Esophagus squamous epithelium (tissue), 4 donors: ENCODE measurements at regions not wholly inside any gene's neighbourhood (a gene's known extent, or its start where the extent isn't known, plus 50 kb on each side); places are given as distances from the start of the nearest gene placed in this dataset.
"Not testable (repeated sequence)": the region's sequence is repeated elsewhere in the genome, so short reads cannot be mapped to it uniquely, and the experiment has no call there.

Experiments used
- CTCF ChIP-seq, 6 experiments: fragments of 450-650 bp in 4 of 6; fragments of 200-600 bp in 2 of 6; sonication (generic) in 2 of 6; IDR thresholded peaks; one replicate each; pipeline ENCODE4 v1.5.1; 2016 to 2019; ENCODE audit warnings: antibody characterized with exemption in 6 of 6, mild to moderate bottlenecking in 4 of 6, moderate library complexity in 4 of 6
- POLR2A ChIP-seq, 4 donors: fragments of 450-650 bp; IDR thresholded peaks; one replicate each; pipeline ENCODE4 v1.6.1; 2017; ENCODE audit warnings: antibody characterized with exemption in 4 of 4, mild to moderate bottlenecking in 4 of 4, moderate library complexity in 3 of 4

- TF ChIP-seq POLR2A, CTCF (IDR thresholded peaks at IDR 0.05): not testable (repeated sequence)
Measured at GRCh38 chr15:24228922-24229321, 446.7 kb upstream of the NPAP1 start.
